ENCODE measurements at regions not wholly inside any gene's neighbourhood (a gene's known extent, or its start where the extent isn't known, plus 50 kb on each side); places are given as distances from the start of the nearest gene placed in this dataset.

- DNase-seq (ENCODE audit: low read depth in 1 of 2, low spot score in 2 of 2) (no peak), FAIRE-seq (no peak)
- Histone ChIP-seq H3K9ac (replicated peaks in 1 of 4; ENCODE audit: extremely low read depth in 1 of 4, low read depth in 3 of 4, low read length in 3 of 4) (no peak overlapping the region), H2BK15ac (ENCODE audit: low read length) (no peak overlapping the region), H2AFZ (ENCODE audit: low read length) (no peak overlapping the region), H3K27me3 (replicated peaks in 1 of 4; ENCODE audit: control insufficient read depth in 3 of 4, extremely low read depth in 1 of 4, insufficient read depth in 3 of 4, low read length in 3 of 4) (peaks cover 25 to 43% (median 35%) of the 10 kb centered on the region in 4 experiments), H3K4me2 (ENCODE audit: insufficient read depth in 1 of 2, low read depth in 2 of 2, low read length in 2 of 2) (no peak overlapping the region), H2AK5ac (ENCODE audit: low read depth, low read length) (no peak overlapping the region), H2BK120ac (replicated peaks; ENCODE audit: low read depth, low read length) (no peak overlapping the region), H4K20me1 (replicated peaks in 1 of 2; ENCODE audit: control insufficient read depth in 1 of 2, insufficient read depth in 2 of 2, low read length in 2 of 2) (peaks cover 0 to 5% of the 10 kb centered on the region in 2 experiments), H4K8ac (ENCODE audit: extremely low read depth, insufficient read depth, low read length) (no peak overlapping the region), H3K9me3 (ENCODE audit: insufficient read depth in 2 of 2, low read depth in 1 of 2, low read length in 1 of 2) (no peaks in the 10 kb centered on the region), H3K14ac (ENCODE audit: insufficient read length) (no peak overlapping the region), H4K91ac (replicated peaks; ENCODE audit: insufficient read length, low read length) (no peak overlapping the region), H2BK20ac (ENCODE audit: low read length) (no peak overlapping the region), H3K56ac (replicated peaks; ENCODE audit: insufficient read length, low read depth, low read length) (no peak overlapping the region), H2BK12ac (ENCODE audit: low read depth, low read length) (no peak overlapping the region), H3K79me1 (ENCODE audit: low read depth, low read length) (no peaks in the 10 kb centered on the region), H3K4ac (replicated peaks; ENCODE audit: insufficient read length, low read depth, low read length) (no peak overlapping the region), H4K5ac (ENCODE audit: insufficient read length, low read depth, low read length) (no peak overlapping the region), H2BK5ac (ENCODE audit: low read depth, low read length) (no peak overlapping the region), H3K23ac (ENCODE audit: insufficient read length) (no peak overlapping the region), H3K36me3 (ENCODE audit: control insufficient read depth in 2 of 4, insufficient read depth in 4 of 4, low read length in 3 of 4) (no peaks in the 10 kb centered on the region), H3K4me1 (replicated peaks in 1 of 4; ENCODE audit: control insufficient read depth in 3 of 4, insufficient read depth in 4 of 4, low read length in 3 of 4) (peaks cover 0 to 6% (median 6%) of the 10 kb centered on the region in 4 experiments; a peak in 4 of 7 replicates), H3K27ac (ENCODE audit: low read depth, low read length) (no peak overlapping the region), H3K79me2 (ENCODE audit: control insufficient read depth in 1 of 2, insufficient read depth in 2 of 2, low read length in 2 of 2) (no peaks in the 10 kb centered on the region), H3K4me3 (ENCODE audit: extremely low read depth in 1 of 4, insufficient read depth in 2 of 4, low read depth in 3 of 4, low read length in 4 of 4) (no peak overlapping the region), H3K18ac (ENCODE audit: extremely low read depth, low read length) (no peak overlapping the region), H3K23me2 (ENCODE audit: low read depth, low read length) (no peaks in the 10 kb centered on the region)
- POLR2A ChIA-PET (ENCODE audit: partially characterized antibody): interaction anchor here (0.9 kb wide), 1 partner anchor 109 kb away, joined by 3 read pairs; no protein-coding TSS in a partner anchor
- TF ChIP-seq EGR1 (IDR thresholded peaks at IDR 0.05; ENCODE audit: borderline replicate concordance, low read depth, low read length) (no peak), TCF12 (IDR thresholded peaks at IDR 0.05; ENCODE audit: low read depth, low read length) (no peak), RNF2 (IDR thresholded peaks at IDR 0.05; ENCODE audit: borderline replicate concordance, low read depth, low read length, missing control alignments, poor library complexity, severe bottlenecking) (no peak), HDAC2 (IDR thresholded peaks at IDR 0.05; ENCODE audit: borderline replicate concordance in 1 of 2, low read depth in 2 of 2, low read length in 2 of 2) (no peak)
- CTCF ChIA-PET (ENCODE audit: partially characterized antibody): interaction anchor here (0.6 to 1.6 kb wide), 5 partner anchors 24 to 255 kb away, joined by 3 to 4 read pairs (median 3); no protein-coding TSS in a partner anchor
Measured at GRCh38 chr12:84802161-84802560, 110.4 kb downstream of the SLC6A15 start.

Data from H1 (cell line).